Mesothelial cell of epicardium (in vitro differentiated cells): ENCODE measurements at regions not wholly inside any gene's neighbourhood (a gene's known extent, or its start where the extent isn't known, plus 50 kb on each side); places are given as distances from the start of the nearest gene placed in this dataset.

Experiments used
- DNase-seq, 2 experiments: peaks; one replicate each; pipeline ENCODE4 v3.0.0; 2021; ENCODE audit warnings: low spot score in 2 of 2; ENCODE audit not compliant: unreplicated experiment in 2 of 2
- H3K27ac Mint-ChIP-seq: 2 replicates; pipeline ENCODE4 v1.8.0; 2021; ENCODE audit warnings: mixed read lengths
- H3K27me3 Mint-ChIP-seq: 2 replicates; pipeline ENCODE4 v1.8.0; 2021; ENCODE audit warnings: low read depth, mixed read lengths
- H3K36me3 Mint-ChIP-seq: 2 replicates; pipeline ENCODE4 v1.8.0; 2021; ENCODE audit warnings: mixed read lengths
- H3K4me1 Mint-ChIP-seq: 2 replicates; pipeline ENCODE4 v1.8.0; 2021; ENCODE audit warnings: mixed read lengths
- H3K4me3 Mint-ChIP-seq: 2 replicates; pipeline ENCODE4 v1.8.0; 2021; ENCODE audit warnings: mild to moderate bottlenecking, moderate library complexity, mixed read lengths
- H3K9me3 Mint-ChIP-seq: 2 replicates; pipeline ENCODE4 v1.8.0; 2021; ENCODE audit warnings: mixed read lengths
- CTCF ChIP-seq: fragments of 200-600 bp; sonication (generic); IDR thresholded peaks from one replicate; pipeline ENCODE4 v1.5.0; 2021; ENCODE audit warnings: antibody characterized with exemption; ENCODE audit not compliant: unreplicated experiment

GRCh38 chr2:163011000-163011399, 172.4 kb upstream of the KCNH7 start:
- no peak for DNase-seq
- H3K4me1 Mint-ChIP-seq, result no peaks in the 10 kb centered on the region
- peaks cover 3% of the 10 kb centered on the region for H3K27me3 Mint-ChIP-seq
- TF ChIP-seq CTCF, result no peak
- no peak overlapping the region for H3K27ac Mint-ChIP-seq
- no peak overlapping the region for H3K4me3 Mint-ChIP-seq
- peaks cover 31% of the 10 kb centered on the region for H3K9me3 Mint-ChIP-seq
- H3K36me3 Mint-ChIP-seq, result no peaks in the 10 kb centered on the region

GRCh38 chr2:163008642-163009041, 170.1 kb upstream of the KCNH7 start:
- no peak for TF ChIP-seq CTCF
- H3K4me3 Mint-ChIP-seq, result no peak overlapping the region

DNA sequence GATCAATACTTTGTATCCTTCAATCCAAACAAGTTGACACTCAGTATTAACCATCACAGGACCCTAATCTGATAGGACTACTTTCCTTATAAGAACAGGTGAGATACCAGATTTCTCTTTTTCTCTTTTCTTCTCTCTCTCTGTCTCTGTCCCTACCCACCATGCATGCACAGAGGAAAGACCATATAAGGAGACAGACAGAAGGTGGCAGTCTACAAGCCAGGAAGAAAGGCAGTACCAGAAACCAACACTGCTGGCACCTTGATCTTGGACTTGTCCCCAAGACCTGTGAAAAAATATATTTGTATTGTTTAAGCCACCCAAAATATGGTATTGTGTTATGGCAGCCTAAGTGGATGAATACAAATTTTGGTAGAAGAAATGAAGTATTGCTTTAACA, 156.2 kb upstream of the KCNH7 start:
- H3K4me3 Mint-ChIP-seq, result no peak overlapping the region
- no peak for TF ChIP-seq CTCF
- H3K9me3 Mint-ChIP-seq, result peaks cover 5% of the 10 kb centered on the region
- no peaks in the 10 kb centered on the region for H3K36me3 Mint-ChIP-seq
- H3K4me1 Mint-ChIP-seq, result no peaks in the 10 kb centered on the region
- H3K27me3 Mint-ChIP-seq, result peaks cover 12% of the 10 kb centered on the region
- H3K27ac Mint-ChIP-seq, result no peak overlapping the region
- no peak for DNase-seq

More at GRCh38 chr2:163008642-163009041, 170.1 kb upstream of the KCNH7 start:
- Mint-ChIP-seq H3K4me1 (no peaks in the 10 kb centered on the region), H3K27ac (no peak overlapping the region), H3K27me3 (peaks cover 3% of the 10 kb centered on the region), H3K9me3 (peaks cover 15% of the 10 kb centered on the region), H3K36me3 (no peaks in the 10 kb centered on the region)
- no peak for DNase-seq

GRCh38 chr2:162992828-162993227, 154.3 kb upstream of the KCNH7 start:
- Mint-ChIP-seq H3K9me3 (peaks cover 5% of the 10 kb centered on the region), H3K4me3 (no peak overlapping the region), H3K36me3 (no peaks in the 10 kb centered on the region), H3K27ac (no peak overlapping the region), H3K27me3 (peaks cover 15% of the 10 kb centered on the region), H3K4me1 (no peaks in the 10 kb centered on the region)
- TF ChIP-seq CTCF, result no peak
- DNase-seq, result no peak

GRCh38 chr2:162989507-162989906, 150.9 kb upstream of the KCNH7 start:
- Mint-ChIP-seq H3K9me3 (peaks cover 3% of the 10 kb centered on the region), H3K4me3 (no peak overlapping the region), H3K27ac (no peak overlapping the region), H3K4me1 (no peaks in the 10 kb centered on the region), H3K27me3 (peaks cover 25% of the 10 kb centered on the region), H3K36me3 (no peaks in the 10 kb centered on the region)
- DNase-seq, result no peak
- no peak for TF ChIP-seq CTCF

DNA sequence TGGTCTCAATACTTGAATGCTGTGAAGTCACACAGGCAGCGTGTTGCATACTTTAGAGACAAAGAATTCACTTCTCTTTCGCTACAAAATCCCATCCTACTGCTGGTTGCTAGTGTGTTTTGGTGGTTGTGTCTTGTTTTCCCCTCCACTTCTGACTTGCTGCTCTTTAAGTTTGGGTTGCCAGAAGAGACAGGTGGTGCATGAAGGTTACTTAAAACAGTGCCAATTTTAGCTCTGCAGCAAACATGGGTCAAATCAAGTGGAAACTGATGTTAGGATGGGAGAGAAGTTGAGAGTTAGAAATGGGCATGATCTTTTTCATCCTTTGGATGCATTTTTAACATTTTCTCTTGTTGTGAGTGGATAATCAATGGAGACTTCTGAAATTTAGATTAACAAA, 136.2 kb upstream of the KCNH7 start:
- Mint-ChIP-seq H3K4me3 (no peak overlapping the region), H3K27me3 (peaks cover 30% of the 10 kb centered on the region), H3K4me1 (peaks cover 18% of the 10 kb centered on the region), H3K9me3 (no peaks in the 10 kb centered on the region), H3K36me3 (no peaks in the 10 kb centered on the region), H3K27ac (no peak overlapping the region)
- TF ChIP-seq CTCF, result no peak
- no peak for DNase-seq
